ENCODE measurements at regions not wholly inside any gene's neighbourhood (a gene's known extent, or its start where the extent isn't known, plus 50 kb on each side); places are given as distances from the start of the nearest gene placed in this dataset.
A peak's percentile ranks its signal among the peaks of the same experiment; 100 is the strongest.
"Not testable (repeated sequence)": the region's sequence is repeated elsewhere in the genome, so short reads cannot be mapped to it uniquely, and the experiment has no call there.

DNA sequence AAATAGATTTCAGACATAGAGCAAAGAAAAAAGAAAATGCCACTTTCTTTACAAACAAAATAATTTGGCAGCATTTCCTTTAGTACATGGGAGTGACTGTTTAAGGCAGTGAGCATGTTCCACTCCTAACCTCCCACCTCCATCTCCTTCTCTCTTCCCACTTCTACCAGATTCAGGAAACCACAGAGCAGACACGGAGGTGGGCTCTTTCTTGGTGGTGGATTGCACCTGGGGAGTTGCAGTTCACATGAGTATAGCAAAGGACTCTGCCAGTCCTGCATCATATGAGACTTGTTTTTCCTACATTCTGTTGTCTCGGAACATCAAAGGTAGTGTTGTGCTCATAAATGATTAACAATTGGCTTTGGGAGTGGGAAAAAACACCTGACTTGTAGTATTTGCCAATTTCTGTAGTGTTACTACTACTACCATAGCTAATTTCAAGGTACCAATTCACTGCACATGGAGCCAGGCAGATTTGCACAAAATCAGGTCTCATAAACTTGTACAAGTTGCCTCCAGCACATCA, 137.2 kb downstream of the SPP2 start:
- H3K4me1 ChIP-seq (ENCODE audit: control insufficient read depth, insufficient read depth, low read length): peaks cover 5% of the 10 kb centered on the region; the same call in 1 of the 2 replicates
- H3K27me3 ChIP-seq (ENCODE audit: control insufficient read depth, insufficient read depth, low read length): no peaks in the 10 kb centered on the region
- no peak overlapping the region for H3K4me3 ChIP-seq (ENCODE audit: low read depth, low read length)
- H3K9me3 ChIP-seq (ENCODE audit: control insufficient read depth, insufficient read depth, low read length): no peaks in the 10 kb centered on the region
- H3K27ac ChIP-seq (ENCODE audit: low read depth, low read length): no peak overlapping the region
- H3K36me3 ChIP-seq (ENCODE audit: control insufficient read depth, insufficient read depth, low read length): no peaks in the 10 kb centered on the region
- no peak overlapping the region for H3K9ac ChIP-seq (ENCODE audit: low read depth, low read length)

DNA sequence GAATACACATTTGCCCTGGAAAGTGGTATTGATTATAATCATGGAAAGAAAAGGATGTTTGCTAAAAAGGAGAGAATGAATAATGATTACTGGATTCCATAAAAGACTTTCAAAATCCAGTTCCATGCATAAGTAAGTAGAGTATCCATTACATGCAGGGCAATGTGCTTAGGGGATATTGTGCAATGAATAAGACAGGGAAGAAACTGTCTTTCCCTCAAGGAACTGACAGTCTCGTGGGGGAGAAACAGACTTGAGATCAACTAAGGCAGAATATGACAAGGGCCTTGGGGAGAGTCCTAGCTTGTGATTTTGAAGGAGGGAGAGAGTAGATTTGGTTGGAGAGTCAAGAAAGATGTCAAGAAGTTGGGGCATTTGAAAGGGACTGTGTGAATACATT, 130.6 kb downstream of the SPP2 start:
- Histone ChIP-seq H3K9me3 (ENCODE audit: control insufficient read depth, insufficient read depth, low read length) (no peaks in the 10 kb centered on the region), H3K4me1 (ENCODE audit: control insufficient read depth, insufficient read depth, low read length) (no peaks in the 10 kb centered on the region), H3K27me3 (ENCODE audit: control insufficient read depth, insufficient read depth, low read length) (no peaks in the 10 kb centered on the region), H3K27ac (ENCODE audit: low read depth, low read length) (no peak overlapping the region), H3K4me3 (ENCODE audit: low read depth, low read length) (no peak overlapping the region), H3K9ac (ENCODE audit: low read depth, low read length) (no peak overlapping the region), H3K36me3 (ENCODE audit: control insufficient read depth, insufficient read depth, low read length) (no peaks in the 10 kb centered on the region)

DNA sequence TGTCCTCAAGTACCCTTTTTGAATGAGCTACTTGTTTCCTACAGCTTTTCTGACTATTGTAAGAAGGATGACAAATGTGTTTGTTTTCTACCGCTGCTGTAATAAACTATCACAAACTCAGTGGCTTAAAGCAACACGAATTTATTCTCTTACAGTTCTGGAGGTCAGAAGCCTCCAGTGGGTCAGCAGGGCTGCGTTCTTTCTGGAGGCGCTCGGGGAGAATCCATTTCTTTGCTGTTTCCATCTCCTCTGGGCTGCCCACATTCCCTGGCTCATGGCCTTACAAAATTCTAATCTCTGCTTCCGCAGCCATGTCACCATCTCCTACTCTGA, 128.5 kb downstream of the SPP2 start:
- Histone ChIP-seq H3K36me3 (ENCODE audit: control insufficient read depth, insufficient read depth, low read length) (no peaks in the 10 kb centered on the region), H3K9ac (ENCODE audit: low read depth, low read length) (no peak overlapping the region), H3K4me1 (ENCODE audit: control insufficient read depth, insufficient read depth, low read length) (no peaks in the 10 kb centered on the region), H3K27me3 (ENCODE audit: control insufficient read depth, insufficient read depth, low read length) (no peaks in the 10 kb centered on the region), H3K9me3 (ENCODE audit: control insufficient read depth, insufficient read depth, low read length) (no peaks in the 10 kb centered on the region), H3K4me3 (ENCODE audit: low read depth, low read length) (no peak overlapping the region), H3K27ac (ENCODE audit: low read depth, low read length) (no peak overlapping the region)

DNA sequence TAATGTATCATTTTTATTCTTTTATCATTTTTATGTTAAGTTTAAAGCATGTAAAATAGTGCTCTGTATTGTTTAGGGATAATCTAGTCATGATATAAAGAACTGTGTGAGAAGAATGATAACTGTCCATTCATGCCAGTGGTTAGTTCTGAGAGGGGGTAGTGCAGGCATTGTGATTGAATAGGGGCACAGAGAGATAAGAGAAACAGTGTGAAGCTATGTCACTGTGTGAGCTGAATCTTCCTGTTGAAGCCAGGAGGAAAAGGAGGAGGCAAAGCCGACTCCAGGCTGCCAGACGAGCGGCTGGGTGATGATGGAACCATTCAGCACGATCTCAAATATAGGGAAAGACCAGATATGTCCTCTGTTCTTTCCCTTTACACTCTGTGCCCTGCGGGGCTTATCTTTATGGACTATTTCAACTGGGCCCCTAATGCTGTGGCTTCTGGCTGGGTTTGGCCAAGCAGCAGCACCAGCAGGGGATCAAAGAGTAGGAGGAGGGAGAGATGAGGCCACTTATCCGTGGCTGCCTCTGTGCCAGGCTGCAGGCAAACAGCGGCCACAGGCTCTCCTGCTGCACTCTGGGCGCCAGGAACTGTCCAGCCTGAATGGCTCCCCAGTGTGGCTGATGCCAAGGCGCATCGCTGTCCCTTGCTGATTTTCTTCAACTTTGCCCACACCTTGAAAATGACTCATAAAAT, 128.0 kb downstream of the SPP2 start:
- Histone ChIP-seq H3K9ac (ENCODE audit: low read depth, low read length) (no peak overlapping the region), H3K9me3 (ENCODE audit: control insufficient read depth, insufficient read depth, low read length) (no peaks in the 10 kb centered on the region), H3K4me1 (ENCODE audit: control insufficient read depth, insufficient read depth, low read length) (no peaks in the 10 kb centered on the region), H3K27ac (ENCODE audit: low read depth, low read length) (no peak overlapping the region), H3K4me3 (ENCODE audit: low read depth, low read length) (no peak overlapping the region), H3K36me3 (ENCODE audit: control insufficient read depth, insufficient read depth, low read length) (no peaks in the 10 kb centered on the region), H3K27me3 (ENCODE audit: control insufficient read depth, insufficient read depth, low read length) (no peaks in the 10 kb centered on the region)

DNA sequence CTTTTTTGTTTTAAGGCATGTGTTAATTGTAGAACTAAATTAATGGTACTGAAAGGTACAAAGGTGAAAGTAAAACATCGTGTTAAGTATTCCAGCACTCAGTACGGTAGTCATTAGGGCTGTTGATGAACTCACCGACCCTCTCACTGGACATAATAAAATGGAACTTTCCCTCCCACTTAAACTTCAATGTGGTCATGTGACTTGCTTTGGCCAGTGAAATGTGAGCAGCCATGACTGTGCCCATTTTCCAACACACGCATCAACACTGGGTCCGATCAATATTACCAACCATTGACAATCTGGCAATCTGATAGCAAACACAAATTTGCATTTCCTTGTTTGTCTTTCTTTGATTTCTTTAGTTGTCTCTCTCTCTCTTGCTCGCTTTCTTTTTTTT, 125.1 kb downstream of the SPP2 start:
- Histone ChIP-seq H3K27ac (ENCODE audit: low read depth, low read length) (no peak overlapping the region), H3K27me3 (ENCODE audit: control insufficient read depth, insufficient read depth, low read length) (no peaks in the 10 kb centered on the region), H3K9me3 (ENCODE audit: control insufficient read depth, insufficient read depth, low read length) (no peaks in the 10 kb centered on the region), H3K4me1 (ENCODE audit: control insufficient read depth, insufficient read depth, low read length) (no peaks in the 10 kb centered on the region), H3K9ac (ENCODE audit: low read depth, low read length) (no peak overlapping the region), H3K36me3 (ENCODE audit: control insufficient read depth, insufficient read depth, low read length) (no peaks in the 10 kb centered on the region), H3K4me3 (ENCODE audit: low read depth, low read length) (no peak overlapping the region)

DNA sequence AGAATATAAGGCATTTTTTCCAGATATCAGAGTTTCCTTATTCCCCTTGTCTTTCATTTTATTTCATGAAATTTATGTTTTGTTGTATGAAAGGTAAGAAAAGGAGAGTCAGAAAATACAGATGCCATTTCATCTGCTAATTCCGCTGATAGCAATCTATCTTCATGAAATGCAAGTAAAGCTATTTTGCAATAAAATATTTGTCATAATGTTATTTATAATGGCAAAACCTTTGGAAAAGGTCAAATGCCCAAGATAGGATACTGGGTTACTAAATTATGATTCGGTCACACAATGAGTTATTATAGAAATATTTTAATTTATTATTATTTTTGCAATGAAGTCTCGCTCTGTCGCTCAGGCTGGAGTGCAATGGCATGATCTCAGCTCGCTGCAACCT, 124.2 kb downstream of the SPP2 start:
- peaks cover under 1% of the 10 kb centered on the region; the same call in 1 of the 2 replicates for H3K4me1 ChIP-seq (ENCODE audit: control insufficient read depth, insufficient read depth, low read length)
- H3K27me3 ChIP-seq (ENCODE audit: control insufficient read depth, insufficient read depth, low read length): no peaks in the 10 kb centered on the region
- no peak overlapping the region for H3K4me3 ChIP-seq (ENCODE audit: low read depth, low read length)
- H3K27ac ChIP-seq (ENCODE audit: low read depth, low read length): no peak overlapping the region
- no peak overlapping the region for H3K9ac ChIP-seq (ENCODE audit: low read depth, low read length)
- no peaks in the 10 kb centered on the region for H3K36me3 ChIP-seq (ENCODE audit: control insufficient read depth, insufficient read depth, low read length)
- H3K9me3 ChIP-seq (ENCODE audit: control insufficient read depth, insufficient read depth, low read length): no peaks in the 10 kb centered on the region

DNA sequence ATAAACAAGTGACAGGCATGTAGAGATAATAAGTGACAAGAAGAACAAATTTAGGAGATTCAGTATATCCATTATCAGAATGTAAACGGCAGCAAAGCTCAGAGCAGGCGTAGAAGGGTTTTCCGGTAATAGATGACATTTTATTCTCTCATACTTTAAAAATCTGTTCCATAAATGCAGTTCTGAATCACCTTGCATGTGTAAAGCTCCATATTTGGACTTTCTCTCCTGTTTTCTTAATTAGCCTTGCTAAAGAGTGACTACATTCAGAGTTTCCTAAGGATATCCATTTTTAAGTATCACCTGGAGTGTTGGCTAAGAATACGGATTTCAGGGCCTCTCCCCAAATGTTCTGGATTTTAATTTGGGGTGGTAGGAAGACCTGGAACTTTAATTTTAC, 122.0 kb downstream of the SPP2 start:
- H3K4me1 ChIP-seq (ENCODE audit: control insufficient read depth, insufficient read depth, low read length): peaks cover 17% of the 10 kb centered on the region
- H3K36me3 ChIP-seq (ENCODE audit: control insufficient read depth, insufficient read depth, low read length): no peaks in the 10 kb centered on the region
- no peak overlapping the region for H3K27ac ChIP-seq (ENCODE audit: low read depth, low read length)
- H3K27me3 ChIP-seq (ENCODE audit: control insufficient read depth, insufficient read depth, low read length): no peaks in the 10 kb centered on the region
- no peaks in the 10 kb centered on the region for H3K9me3 ChIP-seq (ENCODE audit: control insufficient read depth, insufficient read depth, low read length)
- no peak overlapping the region for H3K4me3 ChIP-seq (ENCODE audit: low read depth, low read length)
- no peak overlapping the region for H3K9ac ChIP-seq (ENCODE audit: low read depth, low read length)

DNA sequence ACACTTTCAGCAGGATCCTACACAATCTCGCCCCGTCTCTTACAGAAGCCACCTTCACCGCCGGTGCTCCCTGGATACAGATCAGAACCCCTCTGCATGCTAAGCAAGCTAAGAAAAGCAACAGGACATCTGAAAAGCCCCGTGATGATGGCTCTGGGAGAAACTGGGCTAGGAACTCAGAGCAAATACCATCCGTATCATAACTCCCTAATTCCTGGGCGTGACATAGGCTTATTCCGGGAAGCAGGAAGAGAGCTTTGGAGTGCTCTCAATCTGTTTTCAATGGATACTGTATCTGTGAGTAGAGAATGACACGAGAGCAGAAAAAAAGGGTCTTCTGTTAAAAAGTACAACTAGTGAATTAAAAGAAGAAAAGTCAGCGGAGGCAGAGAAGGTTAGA, 121.6 kb downstream of the SPP2 start:
- Histone ChIP-seq H3K9ac (ENCODE audit: low read depth, low read length) (no peak overlapping the region), H3K9me3 (ENCODE audit: control insufficient read depth, insufficient read depth, low read length) (no peaks in the 10 kb centered on the region), H3K27ac (ENCODE audit: low read depth, low read length) (no peak overlapping the region)

DNA sequence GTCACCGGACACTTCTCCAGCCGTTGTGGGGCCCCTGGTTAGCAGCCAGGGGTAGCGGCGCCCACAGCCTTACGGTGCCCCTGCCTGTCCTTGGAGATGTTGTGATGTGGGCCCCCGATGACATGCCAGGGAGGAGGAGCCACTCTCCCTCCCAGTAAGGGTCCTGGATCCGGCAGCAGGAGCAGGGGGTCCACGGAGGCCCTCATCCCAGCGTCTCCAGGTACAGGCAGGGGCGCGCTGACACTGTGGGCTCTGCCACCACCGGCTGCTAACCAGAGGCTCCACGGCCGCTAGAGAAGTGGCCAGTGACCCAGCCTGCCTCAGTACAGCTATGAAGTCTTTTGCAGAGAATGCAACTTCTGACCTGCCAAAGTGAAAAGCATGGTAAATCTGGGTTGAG, 121.2 kb downstream of the SPP2 start:
- no peak overlapping the region for H3K9ac ChIP-seq (ENCODE audit: low read depth, low read length)
- H3K4me1 ChIP-seq (ENCODE audit: control insufficient read depth, insufficient read depth, low read length): peaks cover 17% of the 10 kb centered on the region
- no peaks in the 10 kb centered on the region for H3K9me3 ChIP-seq (ENCODE audit: control insufficient read depth, insufficient read depth, low read length)
- no peak overlapping the region for H3K4me3 ChIP-seq (ENCODE audit: low read depth, low read length)
- no peak overlapping the region for H3K27ac ChIP-seq (ENCODE audit: low read depth, low read length)
- no peaks in the 10 kb centered on the region for H3K36me3 ChIP-seq (ENCODE audit: control insufficient read depth, insufficient read depth, low read length)
- no peaks in the 10 kb centered on the region for H3K27me3 ChIP-seq (ENCODE audit: control insufficient read depth, insufficient read depth, low read length)

More for the DNA sequence above, 121.6 kb downstream of the SPP2 start:
- Histone ChIP-seq H3K36me3 (ENCODE audit: control insufficient read depth, insufficient read depth, low read length) (no peaks in the 10 kb centered on the region), H3K4me1 (ENCODE audit: control insufficient read depth, insufficient read depth, low read length) (peaks cover 17% of the 10 kb centered on the region), H3K4me3 (ENCODE audit: low read depth, low read length) (no peak overlapping the region), H3K27me3 (ENCODE audit: control insufficient read depth, insufficient read depth, low read length) (no peaks in the 10 kb centered on the region)

DNA sequence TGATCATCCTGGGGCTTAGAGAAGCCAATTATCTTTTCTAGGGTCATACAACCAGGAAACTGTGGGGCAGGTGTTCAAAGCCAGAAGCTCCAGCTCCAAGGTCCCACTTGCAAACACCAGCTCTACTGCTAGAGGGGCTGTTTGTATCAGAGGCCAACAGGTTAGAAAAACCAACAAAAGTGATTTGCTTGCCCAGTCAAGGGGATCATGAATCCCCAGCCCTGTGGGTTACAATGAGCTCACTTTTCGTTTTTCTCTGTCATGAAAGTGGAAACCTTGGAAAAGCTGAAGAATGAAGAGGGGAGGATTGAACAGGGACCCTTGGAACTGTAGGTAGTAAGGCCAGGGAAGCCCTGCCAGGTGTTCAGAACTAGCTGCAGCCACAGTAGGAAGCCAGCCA, 119.2 kb downstream of the SPP2 start:
- no peak overlapping the region for H3K27ac ChIP-seq (ENCODE audit: low read depth, low read length)
- no peak overlapping the region for H3K4me3 ChIP-seq (ENCODE audit: low read depth, low read length)
- H3K4me1 ChIP-seq (ENCODE audit: control insufficient read depth, insufficient read depth, low read length): peaks cover 17% of the 10 kb centered on the region
- H3K9ac ChIP-seq (ENCODE audit: low read depth, low read length): no peak overlapping the region
- no peaks in the 10 kb centered on the region for H3K36me3 ChIP-seq (ENCODE audit: control insufficient read depth, insufficient read depth, low read length)
- H3K9me3 ChIP-seq (ENCODE audit: control insufficient read depth, insufficient read depth, low read length): no peaks in the 10 kb centered on the region
- no peaks in the 10 kb centered on the region for H3K27me3 ChIP-seq (ENCODE audit: control insufficient read depth, insufficient read depth, low read length)

DNA sequence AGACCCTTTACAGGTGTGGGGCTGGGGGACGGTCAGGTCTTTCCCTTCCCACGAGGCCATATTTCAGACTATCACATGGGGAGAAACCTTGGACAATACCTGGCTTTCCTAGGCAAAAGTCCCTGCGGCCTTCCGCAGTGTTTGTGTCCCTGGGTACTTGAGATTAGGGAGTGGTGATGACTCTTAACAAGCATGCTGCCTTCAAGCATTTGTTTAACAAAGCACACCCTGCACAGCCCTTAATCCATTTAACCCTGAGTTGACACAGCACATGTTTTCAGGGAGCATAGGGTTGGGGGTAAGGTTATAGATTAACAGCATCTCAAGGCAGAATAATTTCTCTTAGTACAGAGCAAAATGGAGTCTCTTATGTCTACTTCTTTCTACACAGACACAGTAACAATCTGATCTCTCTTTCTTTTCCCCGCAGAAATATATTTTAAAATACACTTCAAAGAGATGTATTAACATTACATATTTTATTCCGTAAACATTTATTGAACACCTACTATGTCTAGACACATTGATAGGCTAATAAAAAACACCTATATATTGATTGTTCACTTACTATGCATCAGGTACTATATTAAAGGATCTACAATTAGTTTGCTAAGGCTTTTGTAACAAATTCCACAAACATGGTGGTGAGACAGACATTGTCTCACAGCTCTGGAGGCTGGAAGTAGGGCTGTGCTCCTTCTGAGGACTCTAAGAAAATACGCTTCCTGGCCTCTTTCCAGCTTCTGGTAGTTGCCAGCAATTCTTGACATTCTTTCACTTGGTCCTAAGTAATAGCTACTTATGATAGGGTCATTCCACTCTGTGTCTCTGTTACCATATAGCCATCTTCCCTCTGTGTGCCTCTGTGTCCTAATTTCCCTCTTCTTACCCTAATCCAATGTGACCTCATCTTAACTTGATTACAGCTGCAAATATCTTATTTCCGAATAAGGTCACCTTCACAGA, 118.4 kb downstream of the SPP2 start:
- H3K27ac ChIP-seq (ENCODE audit: low read depth, low read length): peak overlapping the region; percentile 70
- H3K27me3 ChIP-seq (ENCODE audit: control insufficient read depth, insufficient read depth, low read length); H3K4me3 ChIP-seq (ENCODE audit: low read depth, low read length); H3K9ac ChIP-seq (ENCODE audit: low read depth, low read length); H3K36me3 ChIP-seq (ENCODE audit: control insufficient read depth, insufficient read depth, low read length); H3K9me3 ChIP-seq (ENCODE audit: control insufficient read depth, insufficient read depth, low read length): not testable (repeated sequence)
- peaks cover 17% of the 10 kb centered on the region for H3K4me1 ChIP-seq (ENCODE audit: control insufficient read depth, insufficient read depth, low read length)
